ENCODE measurements at regions not wholly inside any gene's neighbourhood (a gene's known extent, or its start where the extent isn't known, plus 50 kb on each side); places are given as distances from the start of the nearest gene placed in this dataset.

DNA sequence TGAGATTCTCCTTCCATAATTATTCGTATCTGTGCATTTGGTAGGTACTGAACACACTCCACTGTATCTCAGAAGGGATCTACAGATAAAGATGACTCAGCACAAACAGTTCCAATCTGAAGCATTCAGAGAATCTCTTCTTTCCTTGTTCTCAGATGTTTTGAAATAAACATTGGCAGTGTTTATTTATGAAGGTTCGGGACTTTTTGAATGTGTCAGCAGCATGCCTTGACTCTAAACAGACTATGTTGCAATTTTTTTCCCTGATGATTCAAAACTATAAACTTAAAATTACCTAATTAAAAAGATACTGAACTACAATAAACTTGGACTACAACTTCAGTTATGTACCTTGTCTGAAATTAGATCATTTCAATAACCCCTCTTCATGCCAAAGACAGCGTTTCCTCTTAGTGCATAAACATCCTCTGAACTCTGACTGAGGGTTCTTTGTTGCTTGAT lies 612.9 kb upstream of the TBL1XR1 start:
- TF ChIP-seq, protein P1, sequence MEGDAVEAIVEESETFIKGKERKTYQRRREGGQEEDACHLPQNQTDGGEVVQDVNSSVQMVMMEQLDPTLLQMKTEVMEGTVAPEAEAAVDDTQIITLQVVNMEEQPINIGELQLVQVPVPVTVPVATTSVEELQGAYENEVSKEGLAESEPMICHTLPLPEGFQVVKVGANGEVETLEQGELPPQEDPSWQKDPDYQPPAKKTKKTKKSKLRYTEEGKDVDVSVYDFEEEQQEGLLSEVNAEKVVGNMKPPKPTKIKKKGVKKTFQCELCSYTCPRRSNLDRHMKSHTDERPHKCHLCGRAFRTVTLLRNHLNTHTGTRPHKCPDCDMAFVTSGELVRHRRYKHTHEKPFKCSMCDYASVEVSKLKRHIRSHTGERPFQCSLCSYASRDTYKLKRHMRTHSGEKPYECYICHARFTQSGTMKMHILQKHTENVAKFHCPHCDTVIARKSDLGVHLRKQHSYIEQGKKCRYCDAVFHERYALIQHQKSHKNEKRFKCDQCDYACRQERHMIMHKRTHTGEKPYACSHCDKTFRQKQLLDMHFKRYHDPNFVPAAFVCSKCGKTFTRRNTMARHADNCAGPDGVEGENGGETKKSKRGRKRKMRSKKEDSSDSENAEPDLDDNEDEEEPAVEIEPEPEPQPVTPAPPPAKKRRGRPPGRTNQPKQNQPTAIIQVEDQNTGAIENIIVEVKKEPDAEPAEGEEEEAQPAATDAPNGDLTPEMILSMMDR (conservative IDR thresholded peaks at IDR 0.05; ENCODE audit: low read depth, low read length), result no peak
- DNase-seq (ENCODE audit: low read depth), result no peak
- H3K4me3 ChIP-seq (ENCODE audit: low read length), result no peak overlapping the region

DNA sequence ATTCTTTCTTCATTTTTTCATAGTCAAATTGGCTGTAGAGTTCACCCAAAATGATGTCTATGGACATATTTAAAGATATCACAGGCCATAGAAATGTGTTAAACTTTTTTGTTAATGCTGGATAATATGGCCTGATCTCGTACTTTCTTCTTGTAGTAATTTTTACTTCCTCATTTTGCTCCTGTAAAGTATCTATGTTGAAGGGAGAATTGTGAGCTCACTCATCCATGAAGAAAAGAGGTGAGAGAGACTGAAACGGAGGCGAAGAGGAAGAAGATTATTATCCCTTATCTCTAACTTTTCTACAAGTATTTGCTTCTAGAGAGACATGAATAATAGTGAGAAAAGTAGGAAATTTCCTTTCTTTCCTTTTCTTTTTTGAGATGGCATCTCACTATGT lies 613.8 kb upstream of the TBL1XR1 start:
- no peak for DNase-seq (ENCODE audit: low read depth)
- H3K4me3 ChIP-seq (ENCODE audit: low read length), result no peak overlapping the region
- TF ChIP-seq, protein P1 (conservative IDR thresholded peaks at IDR 0.05; ENCODE audit: low read depth, low read length), result no peak

DNA sequence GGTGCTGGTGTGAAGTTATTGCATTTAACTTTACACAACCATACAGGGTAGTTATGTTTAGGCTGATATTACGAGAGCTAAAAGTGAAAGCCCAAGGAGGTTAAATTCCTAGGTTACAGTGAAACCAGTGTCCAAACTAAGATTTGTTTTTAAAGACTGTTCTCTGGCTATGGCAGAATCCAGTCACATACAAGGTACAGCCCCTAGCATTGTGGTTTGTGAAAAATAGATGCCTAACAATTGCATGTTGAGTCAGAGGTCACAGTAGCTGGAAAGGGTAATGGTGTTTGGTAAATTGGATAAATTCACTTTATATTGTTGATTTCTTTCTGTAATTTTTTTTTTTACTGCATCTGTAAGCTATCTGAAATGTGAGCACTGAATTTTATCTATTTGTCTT lies 614.6 kb upstream of the TBL1XR1 start:
- TF ChIP-seq, protein P1 (conservative IDR thresholded peaks at IDR 0.05; ENCODE audit: low read depth, low read length), result no peak
- no peak overlapping the region for H3K4me3 ChIP-seq (ENCODE audit: low read length)
- DNase-seq (ENCODE audit: low read depth), result no peak

DNA sequence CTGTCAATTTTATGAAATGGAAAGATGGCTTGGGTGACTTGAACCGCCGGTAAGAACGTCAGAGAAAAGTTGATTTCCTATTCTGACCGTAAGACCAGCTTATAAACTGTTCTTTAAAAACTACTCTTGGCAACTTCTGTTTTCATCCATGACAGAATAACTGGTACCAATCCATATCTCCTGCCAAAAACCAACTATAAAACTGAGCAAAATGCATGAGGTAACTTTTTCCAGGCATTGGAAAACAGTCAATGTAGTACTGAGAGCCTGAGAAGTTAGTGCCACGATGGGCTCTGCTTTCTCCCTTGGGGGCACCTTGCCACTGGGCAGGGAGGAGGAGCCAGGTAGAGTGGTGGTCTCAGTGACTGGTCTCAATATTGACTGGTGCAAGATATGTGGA lies 615.2 kb upstream of the TBL1XR1 start:
- no peak for DNase-seq (ENCODE audit: low read depth)
- no peak overlapping the region for H3K4me3 ChIP-seq (ENCODE audit: low read length)
- TF ChIP-seq, protein P1 (conservative IDR thresholded peaks at IDR 0.05; ENCODE audit: low read depth, low read length), result no peak

DNA sequence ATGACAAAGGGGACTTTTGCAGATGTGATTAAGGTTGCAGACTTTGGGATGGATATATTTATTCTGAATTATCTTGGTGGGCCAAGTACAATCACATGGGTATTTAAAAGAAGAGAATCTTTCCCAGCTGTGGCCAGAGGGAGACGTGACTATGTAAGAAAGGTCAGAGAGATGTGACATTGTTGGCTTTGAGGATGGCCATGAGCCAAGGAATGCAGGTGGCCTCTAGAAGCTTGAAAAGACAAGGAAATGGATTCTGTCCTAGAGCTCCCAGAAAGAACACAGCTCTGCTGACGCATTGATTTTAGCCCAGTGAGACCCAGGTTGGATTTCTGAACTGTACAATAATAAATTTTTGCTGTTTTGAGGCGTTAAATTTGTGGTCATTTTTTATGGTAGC lies 616.0 kb upstream of the TBL1XR1 start:
- no peak for DNase-seq (ENCODE audit: low read depth)
- TF ChIP-seq, protein P1 (conservative IDR thresholded peaks at IDR 0.05; ENCODE audit: low read depth, low read length), result no peak
- H3K4me3 ChIP-seq (ENCODE audit: low read length), result no peak overlapping the region

DNA sequence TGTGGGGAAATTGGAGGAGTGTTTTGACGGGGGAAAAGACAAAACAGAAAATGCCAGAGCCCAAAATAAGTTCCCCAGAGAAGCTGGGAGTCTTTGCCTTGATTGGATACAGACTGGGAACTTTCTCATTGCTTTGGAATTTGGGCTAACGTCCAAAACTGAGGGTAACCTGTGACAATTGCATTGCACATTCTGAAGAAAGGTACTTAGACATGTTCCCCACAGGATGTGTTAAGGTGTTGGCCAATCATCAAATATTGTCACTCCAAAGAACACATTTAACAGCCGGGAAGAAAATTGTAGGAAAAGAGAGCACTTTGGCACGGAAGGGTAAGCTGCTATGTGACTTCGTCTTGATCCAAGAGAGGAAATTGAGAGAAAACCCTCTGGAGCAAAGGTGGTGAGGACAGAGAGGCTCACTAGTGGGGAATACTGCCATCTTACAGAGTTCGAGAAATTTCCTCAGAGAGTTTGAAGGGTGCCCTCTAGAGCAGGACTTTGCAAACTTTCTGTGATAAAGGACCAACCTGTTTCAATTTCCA lies 619.5 kb upstream of the TBL1XR1 start:
- TF ChIP-seq, protein P1 (conservative IDR thresholded peaks at IDR 0.05; ENCODE audit: low read depth, low read length), result peak; percentile 42
- H3K4me3 ChIP-seq (ENCODE audit: low read length), result no peak overlapping the region
- DNase-seq (ENCODE audit: low read depth), result peak; percentile 77

DNA sequence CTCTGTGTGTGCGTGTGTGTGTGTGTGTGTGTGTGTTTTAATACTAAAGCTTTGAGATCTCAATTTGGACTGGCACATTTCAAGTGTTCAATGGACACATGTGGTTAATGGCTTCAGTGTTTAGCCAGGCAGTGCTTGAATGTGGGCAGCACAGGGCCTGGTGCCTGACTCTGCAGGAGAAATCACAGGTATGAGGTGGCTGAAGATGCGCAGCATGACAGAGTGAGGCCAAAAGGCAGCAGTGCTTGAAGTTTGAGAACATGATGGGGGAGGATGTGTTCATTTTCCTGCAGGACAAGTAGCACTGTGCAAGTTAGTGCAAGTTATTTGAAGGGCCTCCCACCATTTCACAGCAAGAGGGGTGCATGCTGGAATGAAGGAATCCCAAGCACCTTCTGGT lies 620.5 kb upstream of the TBL1XR1 start:
- no peak overlapping the region for H3K4me3 ChIP-seq (ENCODE audit: low read length)
- DNase-seq (ENCODE audit: low read depth), result no peak
- TF ChIP-seq, protein P1 (conservative IDR thresholded peaks at IDR 0.05; ENCODE audit: low read depth, low read length), result no peak
